ENCODE measurements at regions not wholly inside any gene's neighbourhood (a gene's known extent, or its start where the extent isn't known, plus 50 kb on each side); places are given as distances from the start of the nearest gene placed in this dataset.

DNA sequence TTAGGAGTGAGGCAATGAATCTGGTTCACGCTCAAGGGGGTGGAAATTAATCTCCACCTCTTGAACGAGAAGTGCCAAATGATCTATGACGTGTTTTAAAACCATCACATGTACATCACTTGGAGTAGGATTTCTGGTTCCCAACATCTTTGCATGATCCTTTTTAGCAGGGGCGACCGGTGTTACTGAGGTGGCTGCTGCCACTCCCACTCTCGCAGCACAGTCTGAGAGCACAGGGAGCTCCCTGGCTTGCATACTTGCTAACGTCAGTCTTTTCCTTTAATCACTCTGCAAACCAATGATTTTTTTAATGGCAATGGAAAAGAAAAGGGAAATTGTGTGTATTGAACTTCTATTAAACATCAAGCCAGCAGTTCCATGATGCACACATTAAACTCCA, 624.4 kb downstream of the IRX1 start:
- ATAC-seq (ENCODE audit: low read depth) (no peak), DNase-seq (ENCODE audit: low spot score) (no peak)
- TF ChIP-seq, protein P1, sequence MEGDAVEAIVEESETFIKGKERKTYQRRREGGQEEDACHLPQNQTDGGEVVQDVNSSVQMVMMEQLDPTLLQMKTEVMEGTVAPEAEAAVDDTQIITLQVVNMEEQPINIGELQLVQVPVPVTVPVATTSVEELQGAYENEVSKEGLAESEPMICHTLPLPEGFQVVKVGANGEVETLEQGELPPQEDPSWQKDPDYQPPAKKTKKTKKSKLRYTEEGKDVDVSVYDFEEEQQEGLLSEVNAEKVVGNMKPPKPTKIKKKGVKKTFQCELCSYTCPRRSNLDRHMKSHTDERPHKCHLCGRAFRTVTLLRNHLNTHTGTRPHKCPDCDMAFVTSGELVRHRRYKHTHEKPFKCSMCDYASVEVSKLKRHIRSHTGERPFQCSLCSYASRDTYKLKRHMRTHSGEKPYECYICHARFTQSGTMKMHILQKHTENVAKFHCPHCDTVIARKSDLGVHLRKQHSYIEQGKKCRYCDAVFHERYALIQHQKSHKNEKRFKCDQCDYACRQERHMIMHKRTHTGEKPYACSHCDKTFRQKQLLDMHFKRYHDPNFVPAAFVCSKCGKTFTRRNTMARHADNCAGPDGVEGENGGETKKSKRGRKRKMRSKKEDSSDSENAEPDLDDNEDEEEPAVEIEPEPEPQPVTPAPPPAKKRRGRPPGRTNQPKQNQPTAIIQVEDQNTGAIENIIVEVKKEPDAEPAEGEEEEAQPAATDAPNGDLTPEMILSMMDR (IDR thresholded peaks at IDR 0.05; ENCODE audit: poor library complexity, severe bottlenecking), result no peak
- Histone ChIP-seq H3K27ac (ENCODE audit: poor library complexity, severe bottlenecking) (no peak overlapping the region), H3K27me3 (ENCODE audit: insufficient read depth, poor library complexity, severe bottlenecking) (no peaks in the 10 kb centered on the region), H3K9me3 (ENCODE audit: severe bottlenecking) (peaks cover 7% of the 10 kb centered on the region), H3K4me1 (ENCODE audit: insufficient read depth, poor library complexity, severe bottlenecking) (no peaks in the 10 kb centered on the region), H3K36me3 (ENCODE audit: low read depth) (no peaks in the 10 kb centered on the region), H3K4me3 (ENCODE audit: severe bottlenecking) (no peak overlapping the region)

DNA sequence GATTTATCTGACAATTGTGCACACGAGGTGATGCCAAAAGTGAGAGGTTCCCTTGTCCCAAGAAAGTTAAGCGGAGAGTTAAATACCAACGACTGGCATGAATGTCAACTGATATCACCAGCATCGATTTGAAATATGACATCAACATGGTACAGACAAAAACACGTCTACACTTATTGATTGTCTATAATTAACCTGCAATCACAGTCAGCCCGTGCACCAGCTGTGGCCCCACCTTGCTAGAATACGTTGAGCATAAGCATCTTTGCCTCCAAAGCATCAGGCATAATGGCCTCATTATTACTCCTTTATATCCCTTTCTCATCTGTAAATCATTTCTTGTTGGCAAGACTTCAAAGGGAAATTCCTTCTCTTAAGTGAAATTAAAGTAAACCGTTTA, 625.4 kb downstream of the IRX1 start:
- TF ChIP-seq, protein P1 (IDR thresholded peaks at IDR 0.05; ENCODE audit: poor library complexity, severe bottlenecking), result no peak
- peaks cover 2% of the 10 kb centered on the region for H3K9me3 ChIP-seq (ENCODE audit: severe bottlenecking)
- no peak for ATAC-seq (ENCODE audit: low read depth)

DNA sequence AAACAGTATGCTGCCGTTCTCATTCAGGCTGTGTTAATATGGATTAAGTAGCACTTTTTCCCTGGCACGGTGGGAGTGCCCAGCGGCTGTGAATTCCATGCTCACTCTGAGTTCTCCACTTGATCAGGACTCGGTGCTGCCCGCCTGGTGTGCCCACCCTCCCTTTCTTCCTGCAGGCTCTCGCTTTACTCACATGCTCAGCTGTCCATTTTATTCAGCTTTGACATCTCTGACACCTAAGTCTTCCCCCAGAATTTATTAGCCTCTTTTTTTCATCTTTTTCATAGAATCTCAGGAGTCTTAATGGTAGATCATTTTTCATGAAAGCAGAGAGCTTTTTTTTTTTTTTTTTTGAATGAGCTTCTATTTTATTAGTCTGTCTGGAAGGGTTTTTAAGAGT, 626.5 kb downstream of the IRX1 start:
- DNase-seq (ENCODE audit: low spot score) (no peak), ATAC-seq (ENCODE audit: low read depth) (no peak)
- no peaks in the 10 kb centered on the region for H3K4me1 ChIP-seq (ENCODE audit: insufficient read depth, poor library complexity, severe bottlenecking)
- no peaks in the 10 kb centered on the region for H3K27me3 ChIP-seq (ENCODE audit: insufficient read depth, poor library complexity, severe bottlenecking)
- no peak overlapping the region for H3K27ac ChIP-seq (ENCODE audit: poor library complexity, severe bottlenecking)
- peaks cover 2% of the 10 kb centered on the region for H3K9me3 ChIP-seq (ENCODE audit: severe bottlenecking)
- TF ChIP-seq, protein P1 (IDR thresholded peaks at IDR 0.05; ENCODE audit: poor library complexity, severe bottlenecking), result no peak
- H3K36me3 ChIP-seq (ENCODE audit: low read depth), result no peaks in the 10 kb centered on the region
- H3K4me3 ChIP-seq (ENCODE audit: severe bottlenecking), result no peak overlapping the region

More for the DNA sequence above, 625.4 kb downstream of the IRX1 start:
- H3K4me1 ChIP-seq (ENCODE audit: insufficient read depth, poor library complexity, severe bottlenecking), result no peaks in the 10 kb centered on the region
- H3K36me3 ChIP-seq (ENCODE audit: low read depth), result no peaks in the 10 kb centered on the region
- no peaks in the 10 kb centered on the region for H3K27me3 ChIP-seq (ENCODE audit: insufficient read depth, poor library complexity, severe bottlenecking)
- DNase-seq (ENCODE audit: low spot score), result no peak
- H3K4me3 ChIP-seq (ENCODE audit: severe bottlenecking), result no peak overlapping the region
- no peak overlapping the region for H3K27ac ChIP-seq (ENCODE audit: poor library complexity, severe bottlenecking)

DNA sequence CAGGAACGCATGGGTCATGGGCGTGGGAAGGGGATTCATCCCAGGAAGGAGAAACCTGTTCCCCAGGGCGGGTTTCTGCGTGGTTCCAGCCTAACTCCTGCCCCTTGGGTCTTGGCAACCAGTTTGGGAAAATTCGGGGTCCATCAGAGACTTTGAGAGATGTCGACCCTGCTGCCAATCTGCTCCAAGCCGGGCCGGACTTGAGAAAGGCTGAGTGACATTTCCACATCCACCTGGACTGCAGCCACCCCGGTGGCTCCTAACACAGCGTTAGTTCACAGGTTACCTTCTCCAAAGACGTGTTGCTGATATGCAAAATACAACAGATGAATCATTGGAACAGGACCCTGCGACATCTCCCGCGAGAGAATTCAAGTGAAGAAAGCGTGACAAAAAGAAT, 627.2 kb downstream of the IRX1 start:
- DNase-seq (ENCODE audit: low spot score), result no peak
- no peak overlapping the region for H3K27ac ChIP-seq (ENCODE audit: poor library complexity, severe bottlenecking)
- H3K9me3 ChIP-seq (ENCODE audit: severe bottlenecking), result peaks cover 2% of the 10 kb centered on the region
- no peaks in the 10 kb centered on the region for H3K27me3 ChIP-seq (ENCODE audit: insufficient read depth, poor library complexity, severe bottlenecking)
- no peaks in the 10 kb centered on the region for H3K4me1 ChIP-seq (ENCODE audit: insufficient read depth, poor library complexity, severe bottlenecking)
- no peak for ATAC-seq (ENCODE audit: low read depth)
- TF ChIP-seq, protein P1 (IDR thresholded peaks at IDR 0.05; ENCODE audit: poor library complexity, severe bottlenecking), result no peak
- no peaks in the 10 kb centered on the region for H3K36me3 ChIP-seq (ENCODE audit: low read depth)
- no peak overlapping the region for H3K4me3 ChIP-seq (ENCODE audit: severe bottlenecking)

DNA sequence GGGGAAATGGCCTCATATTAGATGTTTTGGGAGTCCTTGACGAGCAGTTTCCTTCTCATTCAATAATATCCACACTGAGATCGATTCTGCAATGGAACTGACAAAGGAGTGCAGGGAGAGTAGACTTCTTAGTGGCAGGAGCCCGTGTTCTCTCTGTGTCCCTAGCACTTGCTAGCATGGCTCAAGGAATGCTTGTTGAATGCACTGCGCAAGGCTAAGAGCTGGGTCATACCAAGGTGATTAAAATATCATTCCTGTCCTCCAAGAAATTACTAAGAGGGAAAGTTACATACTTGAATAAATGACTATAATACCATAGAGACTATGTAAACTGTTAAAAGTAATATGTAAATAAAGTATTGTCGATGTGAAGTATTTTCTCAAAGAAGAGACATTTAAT, 630.1 kb downstream of the IRX1 start:
- no peak overlapping the region for H3K4me3 ChIP-seq (ENCODE audit: severe bottlenecking)
- DNase-seq (ENCODE audit: low spot score) (no peak), ATAC-seq (ENCODE audit: low read depth) (no peak)
- TF ChIP-seq, protein P1 (IDR thresholded peaks at IDR 0.05; ENCODE audit: poor library complexity, severe bottlenecking), result no peak
- no peaks in the 10 kb centered on the region for H3K27me3 ChIP-seq (ENCODE audit: insufficient read depth, poor library complexity, severe bottlenecking)
- H3K9me3 ChIP-seq (ENCODE audit: severe bottlenecking), result peaks cover 2% of the 10 kb centered on the region
- H3K27ac ChIP-seq (ENCODE audit: poor library complexity, severe bottlenecking), result no peak overlapping the region
- H3K4me1 ChIP-seq (ENCODE audit: insufficient read depth, poor library complexity, severe bottlenecking), result no peaks in the 10 kb centered on the region
- no peaks in the 10 kb centered on the region for H3K36me3 ChIP-seq (ENCODE audit: low read depth)
